T follicular helper cell (primary cell): ENCODE measurements at regions not wholly inside any gene's neighbourhood (a gene's known extent, or its start where the extent isn't known, plus 50 kb on each side); places are given as distances from the start of the nearest gene placed in this dataset.

Experiments
- DNase-seq: peaks from one replicate; pipeline ENCODE4 v3.0.0-alpha.2; 2020; ENCODE audit warnings: low read depth

- DNase-seq, result no peak
Observed at GRCh38 chr4:23660865-23661264, 229.0 kb downstream of the PPARGC1A start.

- no peak for DNase-seq
Observed at GRCh38 chr4:23654791-23655190, 235.1 kb downstream of the PPARGC1A start.

GRCh38 chr4:23648854-23649596, 240.8 kb downstream of the PPARGC1A start:
- DNase-seq, result no peak

- DNase-seq, result no peak
Observed at GRCh38 chr4:23635468-23635867, 254.4 kb downstream of the PPARGC1A start.

- DNase-seq, result no peak
Observed at GRCh38 chr4:23631255-23631950, 258.4 kb downstream of the PPARGC1A start.

GRCh38 chr4:23630110-23630509, 259.7 kb downstream of the PPARGC1A start:
- no peak for DNase-seq

- no peak for DNase-seq
Observed at GRCh38 chr4:23629421-23629820, 260.4 kb downstream of the PPARGC1A start.

GRCh38 chr4:23614284-23614892, 275.5 kb downstream of the PPARGC1A start:
- no peak for DNase-seq

- no peak for DNase-seq
Observed at GRCh38 chr4:23613782-23614181, 276.1 kb downstream of the PPARGC1A start.

GRCh38 chr4:23602720-23603119, 287.1 kb downstream of the PPARGC1A start:
- DNase-seq, result no peak

- no peak for DNase-seq
Observed at GRCh38 chr4:23594125-23594524, 295.7 kb downstream of the PPARGC1A start.

GRCh38 chr4:23590431-23590830, 299.4 kb downstream of the PPARGC1A start:
- no peak for DNase-seq

- DNase-seq, result no peak
Observed at GRCh38 chr4:23584024-23584423, 305.8 kb downstream of the PPARGC1A start.

GRCh38 chr4:23582671-23583070, 307.2 kb downstream of the PPARGC1A start:
- DNase-seq, result no peak

GRCh38 chr4:23579166-23579565, 310.7 kb downstream of the PPARGC1A start:
- DNase-seq, result no peak

- no peak for DNase-seq
Observed at GRCh38 chr4:23577398-23577797, 312.4 kb downstream of the PPARGC1A start.

GRCh38 chr4:23572382-23572781, 317.5 kb downstream of the PPARGC1A start:
- no peak for DNase-seq

GRCh38 chr4:23567338-23567737, 322.5 kb downstream of the PPARGC1A start:
- no peak for DNase-seq

- DNase-seq, result no peak
Observed at GRCh38 chr4:23560748-23561147, 329.1 kb downstream of the PPARGC1A start.

GRCh38 chr4:23558101-23558500, 331.7 kb downstream of the PPARGC1A start:
- no peak for DNase-seq

- no peak for DNase-seq
Observed at GRCh38 chr4:23547601-23548000, 342.2 kb downstream of the PPARGC1A start.

GRCh38 chr4:23547096-23547495, 342.8 kb downstream of the PPARGC1A start:
- no peak for DNase-seq

GRCh38 chr4:23539969-23540569, 349.8 kb downstream of the PPARGC1A start:
- DNase-seq, result no peak
